Keratinocyte (primary cell): ENCODE measurements at regions not wholly inside any gene's neighbourhood (a gene's known extent, or its start where the extent isn't known, plus 50 kb on each side); places are given as distances from the start of the nearest gene placed in this dataset.

Experiments used
- DNase-seq: peaks from one replicate; pipeline ENCODE4 v3.0.0-alpha.2; 2011; ENCODE audit warnings: low read depth, missing footprints, low spot score
- FAIRE-seq: peaks from 2 replicates; lab custom pipeline; 2011; peaks lifted over from hg19 to GRCh38; lab: Jason Lieb, UNC
- H2AFZ ChIP-seq: 2 replicates; pipeline ENCODE4 v1.6.0; 2012; ENCODE audit warnings: low read length, control low read depth, inconsistent platforms; ENCODE audit not compliant: control insufficient read depth
- H3K27ac ChIP-seq: 2 replicates; pipeline ENCODE4 v1.5.1; 2011; ENCODE audit warnings: low read length; ENCODE audit not compliant: control insufficient read depth, insufficient read depth
- H3K27me3 ChIP-seq: 3 replicates; pipeline ENCODE4 v1.6.0; 2011; ENCODE audit warnings: low read length; ENCODE audit not compliant: control insufficient read depth, insufficient read depth; ENCODE audit errors: extremely low read depth
- H3K36me3 ChIP-seq, 2 experiments: 2 replicates in 1 of 2; 3 replicates in 1 of 2; pipeline ENCODE4 v1.5.1; 2011; ENCODE audit warnings: low read length in 2 of 2, mild to moderate bottlenecking in 1 of 2; ENCODE audit not compliant: control insufficient read depth in 2 of 2, insufficient read depth in 2 of 2; ENCODE audit errors: extremely low read depth in 1 of 2
- H3K4me1 ChIP-seq: 3 replicates; pipeline ENCODE4 v1.5.1; 2011; ENCODE audit warnings: low read length; ENCODE audit not compliant: control insufficient read depth, insufficient read depth; ENCODE audit errors: extremely low read depth
- H3K4me2 ChIP-seq: 3 replicates; pipeline ENCODE4 v1.6.0; 2011; ENCODE audit warnings: low read depth, low read length; ENCODE audit not compliant: control insufficient read depth, insufficient read depth; ENCODE audit errors: extremely low read depth
- H3K4me3 ChIP-seq, 3 experiments: fragments of 200-600 bp in 1 of 3; sonication (generic) in 1 of 3; 2 replicates in 2 of 3; 3 replicates in 1 of 3; pipeline ENCODE4 v1.5.1; 2011 to 2016; ENCODE audit warnings: low read length in 3 of 3, mild to moderate bottlenecking in 3 of 3, control low read depth in 2 of 3, inconsistent platforms in 1 of 3, low read depth in 1 of 3, mixed read lengths in 1 of 3, mixed run types in 1 of 3, moderate library complexity in 1 of 3; ENCODE audit not compliant: control insufficient read depth in 2 of 3, insufficient read depth in 2 of 3; ENCODE audit errors: extremely low read depth in 1 of 3
- H3K79me2 ChIP-seq: 2 replicates; pipeline ENCODE4 v1.6.0; 2012; ENCODE audit warnings: low read length; ENCODE audit not compliant: control insufficient read depth, insufficient read depth
- H3K9ac ChIP-seq: 3 replicates; pipeline ENCODE4 v1.6.0; 2011; ENCODE audit warnings: low read length; ENCODE audit not compliant: control insufficient read depth, insufficient read depth; ENCODE audit errors: extremely low read depth
- H3K9me1 ChIP-seq: 3 replicates; pipeline ENCODE4 v1.6.0; 2011; ENCODE audit warnings: low read length; ENCODE audit not compliant: control insufficient read depth, insufficient read depth; ENCODE audit errors: extremely low read depth
- H3K9me3 ChIP-seq: 2 replicates; pipeline ENCODE4 v1.5.1; 2012; ENCODE audit warnings: low read depth, low read length; ENCODE audit not compliant: control insufficient read depth
- H4K20me1 ChIP-seq: 3 replicates; pipeline ENCODE4 v1.6.0; 2011; ENCODE audit warnings: low read length; ENCODE audit not compliant: control insufficient read depth, insufficient read depth; ENCODE audit errors: extremely low read depth
- EZH2 ChIP-seq: IDR thresholded peaks from one replicate; pipeline ENCODE4 v1.6.1; 2012; ENCODE audit warnings: inconsistent platforms, mild to moderate bottlenecking, low read length, moderate library complexity
- dilution Hi-C: fragments of 300-500 bp; cut with MboI; formaldehyde crosslinking; loops from one replicate; pipeline ENCODE4 v1.7.0; 2020; ENCODE audit warnings: low sequenced_read_pairs; ENCODE audit not compliant: extremely low pct_ligation_motif_present
- TF ChIP-seq, protein P1 (sequence below), 3 experiments: IDR thresholded peaks in 1 of 3; conservative IDR thresholded peaks in 1 of 3; optimal IDR thresholded peaks in 1 of 3; 2 replicates in 2 of 3; 3 replicates in 1 of 3; pipeline versions ENCODE3 to v1.5.1; 2011; ENCODE audit warnings: low read length in 3 of 3, mild to moderate bottlenecking in 3 of 3, moderate library complexity in 2 of 3, control low read depth in 1 of 3, inconsistent platforms in 1 of 3; ENCODE audit not compliant: insufficient read depth in 2 of 3; ENCODE audit errors: extremely low read depth in 1 of 3

DNA sequence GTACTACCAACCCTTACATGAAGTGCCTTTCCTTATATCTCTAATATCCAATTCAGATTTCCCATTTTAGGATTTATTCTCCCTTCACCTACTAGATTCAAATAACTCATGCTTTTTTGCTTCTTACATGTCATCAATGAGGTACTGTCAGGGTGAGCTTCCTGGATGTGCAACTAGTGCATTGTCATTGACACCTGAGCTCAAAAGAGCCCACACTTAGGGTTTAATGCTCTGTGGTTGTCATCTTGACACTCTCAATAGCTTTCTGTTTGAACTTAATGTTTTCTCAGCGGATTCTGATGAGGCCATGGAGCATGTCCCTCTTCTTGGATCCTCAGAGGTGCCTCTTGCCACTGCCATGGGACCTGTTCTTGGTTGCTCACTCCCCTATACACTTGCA is 1033.3 kb upstream of the EYS start:
- Histone ChIP-seq H3K36me3 (no peaks in the 10 kb centered on the region), H3K9me1 (no peaks in the 10 kb centered on the region), H3K27me3 (no peaks in the 10 kb centered on the region), H2AFZ (no peak overlapping the region), H3K9me3 (no peaks in the 10 kb centered on the region), H3K4me2 (no peak overlapping the region), H3K79me2 (no peaks in the 10 kb centered on the region), H3K4me3 (no peak overlapping the region), H4K20me1 (no peaks in the 10 kb centered on the region), H3K4me1 (no peaks in the 10 kb centered on the region), H3K27ac (no peak overlapping the region), H3K9ac (no peak overlapping the region)
- dilution Hi-C loops: no loop called here
- FAIRE-seq: no peak
- DNase-seq: no peak
- TF ChIP-seq, protein P1, sequence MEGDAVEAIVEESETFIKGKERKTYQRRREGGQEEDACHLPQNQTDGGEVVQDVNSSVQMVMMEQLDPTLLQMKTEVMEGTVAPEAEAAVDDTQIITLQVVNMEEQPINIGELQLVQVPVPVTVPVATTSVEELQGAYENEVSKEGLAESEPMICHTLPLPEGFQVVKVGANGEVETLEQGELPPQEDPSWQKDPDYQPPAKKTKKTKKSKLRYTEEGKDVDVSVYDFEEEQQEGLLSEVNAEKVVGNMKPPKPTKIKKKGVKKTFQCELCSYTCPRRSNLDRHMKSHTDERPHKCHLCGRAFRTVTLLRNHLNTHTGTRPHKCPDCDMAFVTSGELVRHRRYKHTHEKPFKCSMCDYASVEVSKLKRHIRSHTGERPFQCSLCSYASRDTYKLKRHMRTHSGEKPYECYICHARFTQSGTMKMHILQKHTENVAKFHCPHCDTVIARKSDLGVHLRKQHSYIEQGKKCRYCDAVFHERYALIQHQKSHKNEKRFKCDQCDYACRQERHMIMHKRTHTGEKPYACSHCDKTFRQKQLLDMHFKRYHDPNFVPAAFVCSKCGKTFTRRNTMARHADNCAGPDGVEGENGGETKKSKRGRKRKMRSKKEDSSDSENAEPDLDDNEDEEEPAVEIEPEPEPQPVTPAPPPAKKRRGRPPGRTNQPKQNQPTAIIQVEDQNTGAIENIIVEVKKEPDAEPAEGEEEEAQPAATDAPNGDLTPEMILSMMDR (optimal IDR thresholded peaks at IDR 0.05 in 1 of 3, IDR thresholded peaks at IDR 0.05 in 1 of 3, conservative IDR thresholded peaks at IDR 0.05 in 1 of 3; ENCODE audit: extremely low read depth in 1 of 3, insufficient read depth in 2 of 3, low read length in 3 of 3): no peak
- TF ChIP-seq EZH2: no peak

DNA sequence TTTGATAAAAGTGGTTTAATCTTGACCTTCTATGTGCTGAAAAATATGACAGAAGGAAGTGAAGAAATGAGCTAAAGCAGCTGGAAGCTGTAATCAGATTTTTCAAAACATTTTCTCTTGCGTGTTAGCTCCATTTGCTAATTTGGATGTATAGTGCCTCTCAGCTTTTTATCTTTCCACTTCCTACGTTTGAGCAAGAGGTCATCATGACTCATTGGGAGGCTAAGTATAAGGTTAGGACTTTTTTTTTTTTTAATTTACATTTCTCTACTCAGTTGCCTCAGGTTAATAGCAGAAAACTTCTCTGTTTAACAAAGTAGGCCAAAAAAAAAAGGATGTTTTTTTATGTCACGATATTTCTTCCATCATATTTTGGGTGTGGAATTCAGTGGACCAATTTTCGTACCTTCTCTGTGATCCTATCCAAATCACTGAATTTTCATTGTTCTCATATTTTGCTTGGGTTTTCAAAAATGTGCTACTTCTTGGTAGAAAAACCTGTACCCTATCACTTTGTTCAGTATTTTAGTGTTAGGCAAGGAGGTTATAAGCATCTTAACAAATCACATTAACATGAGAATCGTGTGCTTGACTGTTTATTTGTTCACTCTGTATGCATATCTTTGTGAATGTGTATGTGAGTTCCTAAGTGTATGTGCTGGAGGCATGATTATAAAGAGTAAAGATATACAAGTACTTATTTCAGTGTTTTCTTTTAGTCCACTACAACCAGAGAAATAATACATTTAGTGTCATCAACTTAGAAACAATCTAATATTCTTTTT is 1028.3 kb upstream of the EYS start:
- H3K4me2 ChIP-seq: no peak overlapping the region
- TF ChIP-seq EZH2: no peak
- TF ChIP-seq, protein P1 (optimal IDR thresholded peaks at IDR 0.05 in 1 of 3, IDR thresholded peaks at IDR 0.05 in 1 of 3, conservative IDR thresholded peaks at IDR 0.05 in 1 of 3; ENCODE audit: extremely low read depth in 1 of 3, insufficient read depth in 2 of 3, low read length in 3 of 3): no peak
- dilution Hi-C loops: no loop called here
- H3K27ac ChIP-seq: no peak overlapping the region
- DNase-seq (no peak), FAIRE-seq (no peak)
- no peaks in the 10 kb centered on the region for H3K4me1 ChIP-seq
- H3K36me3 ChIP-seq: no peaks in the 10 kb centered on the region
- no peaks in the 10 kb centered on the region for H3K9me1 ChIP-seq
- H4K20me1 ChIP-seq: no peaks in the 10 kb centered on the region
- H3K79me2 ChIP-seq: no peaks in the 10 kb centered on the region
- no peak overlapping the region for H3K9ac ChIP-seq
- no peaks in the 10 kb centered on the region for H3K9me3 ChIP-seq
- no peak overlapping the region for H3K4me3 ChIP-seq
- no peak overlapping the region for H2AFZ ChIP-seq
- H3K27me3 ChIP-seq: no peaks in the 10 kb centered on the region
